ENCODE measurements at regions not wholly inside any gene's neighbourhood (a gene's known extent, or its start where the extent isn't known, plus 50 kb on each side); places are given as distances from the start of the nearest gene placed in this dataset.

- peak; percentile 88 for DNase-seq (ENCODE audit: low spot score)
- H3K9me3 ChIP-seq (ENCODE audit: control insufficient read depth in 4 of 4, low read length in 3 of 4): no peaks in the 10 kb centered on the region
- no peak overlapping the region for H3K27ac ChIP-seq (ENCODE audit: low read depth in 1 of 2, low read length in 2 of 2)
- WGBS: 46% methylated on average over 9 of the region's 9 CpGs
- H3K4me1 ChIP-seq (ENCODE audit: control insufficient read depth in 4 of 4, insufficient read depth in 4 of 4, low read length in 3 of 4): no peaks in the 10 kb centered on the region
- no peaks in the 10 kb centered on the region for H3K27me3 ChIP-seq (ENCODE audit: control insufficient read depth in 4 of 4, insufficient read depth in 4 of 4, low read length in 3 of 4)
- H3K36me3 ChIP-seq (ENCODE audit: control insufficient read depth in 4 of 4, insufficient read depth in 3 of 4, low read depth in 1 of 4, low read length in 3 of 4): no peaks in the 10 kb centered on the region
- peak; percentile 85 to 96 for TF ChIP-seq RAD21 (IDR thresholded peaks at IDR 0.05)
- no peak for TF ChIP-seq EGR1 (IDR thresholded peaks at IDR 0.05; ENCODE audit: low read depth in 2 of 2)
- no peak for TF ChIP-seq ZBTB33 (IDR thresholded peaks at IDR 0.05)
- no peak for TF ChIP-seq HNF4G (IDR thresholded peaks at IDR 0.05)
- no peak for TF ChIP-seq NR2F2 (IDR thresholded peaks at IDR 0.05)
- TF ChIP-seq CTCF (IDR thresholded peaks at IDR 0.05; ENCODE audit: low read depth, low read length, missing input control): peak; percentile 85
- no peak overlapping the region for H3K4me3 ChIP-seq (ENCODE audit: low read depth in 1 of 3, low read length in 3 of 3)
- no peak overlapping the region for H3K9ac ChIP-seq (ENCODE audit: low read depth in 1 of 2, low read length in 2 of 2)
Measured at GRCh38 chr5:61658592-61659008, 326.5 kb downstream of the ZSWIM6 start.

- H3K9ac ChIP-seq (ENCODE audit: low read depth in 1 of 2, low read length in 2 of 2): no peak overlapping the region
- WGBS: 90% methylated on average over 13 of the region's 13 CpGs
- H3K9me3 ChIP-seq (ENCODE audit: control insufficient read depth in 4 of 4, low read length in 3 of 4): no peaks in the 10 kb centered on the region
- H3K4me1 ChIP-seq (ENCODE audit: control insufficient read depth in 4 of 4, insufficient read depth in 4 of 4, low read length in 3 of 4): no peaks in the 10 kb centered on the region
- no peaks in the 10 kb centered on the region for H3K27me3 ChIP-seq (ENCODE audit: control insufficient read depth in 4 of 4, insufficient read depth in 4 of 4, low read length in 3 of 4)
- DNase-seq (ENCODE audit: low spot score): no peak
- H3K36me3 ChIP-seq (ENCODE audit: control insufficient read depth in 4 of 4, insufficient read depth in 3 of 4, low read depth in 1 of 4, low read length in 3 of 4): no peaks in the 10 kb centered on the region
- H3K4me3 ChIP-seq (ENCODE audit: low read depth in 1 of 3, low read length in 3 of 3): no peak overlapping the region
- no peak for TF ChIP-seq ATF3 (IDR thresholded peaks at IDR 0.05)
- TF ChIP-seq YY1 (IDR thresholded peaks at IDR 0.05): no peak
- no peak for TF ChIP-seq CTCF (IDR thresholded peaks at IDR 0.05; ENCODE audit: low read depth, low read length, missing input control)
- no peak for TF ChIP-seq JUND (IDR thresholded peaks at IDR 0.05)
- no peak for TF ChIP-seq RXRA (IDR thresholded peaks at IDR 0.05)
- TF ChIP-seq SP1 (IDR thresholded peaks at IDR 0.05): no peak
- TF ChIP-seq MAX (IDR thresholded peaks at IDR 0.05): no peak
- no peak for TF ChIP-seq FOXA2 (IDR thresholded peaks at IDR 0.05)
- TF ChIP-seq TAF1 (conservative IDR thresholded peaks at IDR 0.05): no peak
- no peak overlapping the region for H3K27ac ChIP-seq (ENCODE audit: low read depth in 1 of 2, low read length in 2 of 2)
Measured at GRCh38 chr5:61659221-61659696, 327.2 kb downstream of the ZSWIM6 start.
